IMR-90 (cell line): ENCODE measurements at regions not wholly inside any gene's neighbourhood (a gene's known extent, or its start where the extent isn't known, plus 50 kb on each side); places are given as distances from the start of the nearest gene placed in this dataset.

Experiments
- ATAC-seq: fragments of 200-7000 bp; cut with Tn5 transposase; 2 replicates; pipeline ENCODE4 v1.9.1; 2020; ENCODE audit warnings: low read depth, mild to moderate bottlenecking, moderate library complexity
- BruUV-seq: library from RNA; stranded (reverse); fragments of 400-500 nt; replicated peaks from 2 replicates; lab custom pipeline; 2021; lab: Mats Ljungman, UMichigan
- CTCF ChIA-PET: fragments of 300-600 bp; formaldehyde crosslinking; extraction: SDS; loops from one replicate; lab custom pipeline; 2021; ENCODE audit warnings: antibody characterized with exemption; lab: Yijun Ruan, JAX
- POLR2A ChIA-PET: fragments of 300-600 bp; sonication (Branson Sonifier 250); formaldehyde crosslinking; loops from one replicate; lab custom pipeline; 2022; ENCODE audit warnings: antibody characterized with exemption; ENCODE audit not compliant: unreplicated experiment; lab: Charles Lee
- DNase-seq: peaks from one replicate; pipeline ENCODE4 v3.0.0; 2013
- H2AFZ ChIP-seq: replicated peaks from 2 replicates; pipeline ENCODE3; 2013; ENCODE audit warnings: low read length, mild to moderate bottlenecking; ENCODE audit not compliant: poor library complexity
- H2AK5ac ChIP-seq: 2 replicates; pipeline ENCODE4 v1.6.1; 2013; ENCODE audit warnings: low read depth, low read length, inconsistent platforms
- H2AK9ac ChIP-seq: replicated peaks from 2 replicates; pipeline ENCODE3; 2013; ENCODE audit warnings: mild to moderate bottlenecking, low read depth, low read length, moderate library complexity; ENCODE audit not compliant: poor library complexity
- H2BK120ac ChIP-seq: 2 replicates; pipeline ENCODE4 v1.6.1; 2013; ENCODE audit warnings: low read depth, low read length, inconsistent platforms
- H2BK15ac ChIP-seq: 3 replicates; pipeline ENCODE4 v1.6.1; 2013; ENCODE audit warnings: low read depth, low read length, inconsistent platforms
- H2BK20ac ChIP-seq: 2 replicates; pipeline ENCODE4 v1.6.1; 2013; ENCODE audit warnings: low read depth, mild to moderate bottlenecking, inconsistent platforms, low read length, moderate library complexity
- H2BK5ac ChIP-seq: 2 replicates; pipeline ENCODE4 v1.6.1; 2013; ENCODE audit warnings: mild to moderate bottlenecking, low read depth, low read length, inconsistent platforms; ENCODE audit not compliant: poor library complexity, severe bottlenecking
- H3K14ac ChIP-seq: replicated peaks from 2 replicates; pipeline ENCODE4 v1.6.1; 2013; ENCODE audit warnings: low read depth, low read length, inconsistent platforms
- H3K18ac ChIP-seq: 2 replicates; pipeline ENCODE4 v1.6.1; 2013; ENCODE audit warnings: low read depth, low read length, control low read depth
- H3K23ac ChIP-seq: 2 replicates; pipeline ENCODE4 v1.6.1; 2013; ENCODE audit warnings: low read depth, low read length, inconsistent platforms
- H3K27ac ChIP-seq: 2 replicates; pipeline ENCODE4 v1.5.1; 2013; ENCODE audit warnings: mild to moderate bottlenecking, control low read depth, low read length; ENCODE audit not compliant: insufficient read depth
- H3K27me3 ChIP-seq: 2 replicates; pipeline ENCODE4 v1.6.1; 2013; ENCODE audit warnings: low read length; ENCODE audit not compliant: control insufficient read depth, insufficient read depth
- H3K36me3 ChIP-seq: 2 replicates; pipeline ENCODE4 v1.6.1; 2013; ENCODE audit warnings: low read length, mixed read lengths; ENCODE audit not compliant: control insufficient read depth, insufficient read depth
- H3K4ac ChIP-seq: 2 replicates; pipeline ENCODE4 v1.6.1; 2013; ENCODE audit warnings: low read depth, low read length, inconsistent platforms
- H3K4me1 ChIP-seq: 2 replicates; pipeline ENCODE4 v1.6.1; 2013; ENCODE audit warnings: low read length, mixed read lengths; ENCODE audit not compliant: control insufficient read depth, insufficient read depth
- H3K4me2 ChIP-seq: 2 replicates; pipeline ENCODE4 v1.6.1; 2013; ENCODE audit warnings: low read depth, mild to moderate bottlenecking, control low read depth, low read length, moderate library complexity
- H3K4me3 ChIP-seq: 2 replicates; pipeline ENCODE4 v1.5.1; 2013; ENCODE audit warnings: low read depth, mild to moderate bottlenecking, control low read depth, low read length, moderate library complexity; ENCODE audit not compliant: insufficient read depth
- H3K56ac ChIP-seq: 2 replicates; pipeline ENCODE4 v1.6.1; 2013; ENCODE audit warnings: low read length, inconsistent platforms; ENCODE audit not compliant: insufficient read depth; ENCODE audit errors: extremely low read depth
- H3K79me1 ChIP-seq, 2 experiments: 2 replicates each; pipeline ENCODE4 v1.6.1; 2013; ENCODE audit warnings: low read length in 2 of 2, inconsistent platforms in 1 of 2, low read depth in 1 of 2
- H3K9ac ChIP-seq: 2 replicates; pipeline ENCODE4 v1.6.1; 2013; ENCODE audit warnings: low read depth, low read length, control low read depth
- H3K9me1 ChIP-seq: 2 replicates; pipeline ENCODE4 v1.6.1; 2013; ENCODE audit warnings: low read length, inconsistent platforms; ENCODE audit not compliant: insufficient read depth
- H3K9me3 ChIP-seq: 2 replicates; pipeline ENCODE4 v1.6.1; 2013; ENCODE audit warnings: low read length; ENCODE audit not compliant: control insufficient read depth, insufficient read depth
- H4K20me1 ChIP-seq: 2 replicates; pipeline ENCODE4 v1.6.1; 2013; ENCODE audit warnings: low read length, inconsistent platforms; ENCODE audit not compliant: insufficient read depth
- H4K5ac ChIP-seq: 2 replicates; pipeline ENCODE4 v1.6.1; 2013; ENCODE audit warnings: mild to moderate bottlenecking, low read depth, low read length, control low read depth
- H4K8ac ChIP-seq, 2 experiments: 2 replicates each; pipeline ENCODE4 v1.6.1; 2013; ENCODE audit warnings: low read depth in 2 of 2, low read length in 2 of 2, control low read depth in 1 of 2, inconsistent platforms in 1 of 2
- H4K91ac ChIP-seq: 2 replicates; pipeline ENCODE4 v1.6.1; 2013; ENCODE audit warnings: low read depth, low read length, inconsistent platforms; ENCODE audit not compliant: insufficient read depth
- CHD1 ChIP-seq: IDR thresholded peaks from 2 replicates; pipeline ENCODE4 v1.6.1; 2012; ENCODE audit warnings: low read depth, low read length, improper control_type of control experiment
- FOS ChIP-seq: fragments of 150-350 bp; IDR thresholded peaks from 2 replicates; pipeline ENCODE4 v1.6.1; 2016; ENCODE audit warnings: low read depth, low read length
- MAZ ChIP-seq: IDR thresholded peaks from 2 replicates; pipeline ENCODE4 v1.6.1; 2012; ENCODE audit warnings: low read depth, mild to moderate bottlenecking, low read length, improper control_type of control experiment, moderate library complexity, borderline replicate concordance
- MXI1 ChIP-seq: IDR thresholded peaks from 2 replicates; pipeline ENCODE4 v1.6.1; 2012; ENCODE audit warnings: low read depth, mild to moderate bottlenecking, low read length, moderate library complexity, borderline replicate concordance
- RAD21 ChIP-seq: IDR thresholded peaks from 2 replicates; pipeline ENCODE4 v1.6.1; 2012; ENCODE audit warnings: low read length, improper control_type of control experiment
- RCOR1 ChIP-seq: IDR thresholded peaks from 2 replicates; pipeline ENCODE4 v1.6.1; 2012; ENCODE audit warnings: mild to moderate bottlenecking, low read length, improper control_type of control experiment; ENCODE audit not compliant: insufficient replicate concordance
- RFX5 ChIP-seq: IDR thresholded peaks from 2 replicates; pipeline ENCODE4 v1.8.0; 2012; ENCODE audit warnings: low read depth, mild to moderate bottlenecking, low read length, moderate library complexity
- WGBS, 2 experiments: methylation state at CpG; one replicate each; pipeline versions ENCODE4 v1.1.5 to v1.1.7; 2013; ENCODE audit warnings: missing lambda C conversion rate in 2 of 2; ENCODE audit not compliant: insufficient read length in 1 of 2; ENCODE audit errors: extremely low coverage in 2 of 2; 5-methylcytosine and 5-hydroxymethylcytosine counted together
- dilution Hi-C: fragments of 300-500 bp; cut with HindIII; formaldehyde crosslinking; loops from one replicate; pipeline ENCODE4 v1.14.3; 2018; ENCODE audit warnings: low sequenced_read_pairs; ENCODE audit not compliant: unreplicated experiment
- in situ Hi-C: fragments of 300-500 bp; cut with MboI; formaldehyde crosslinking; loops from 3 replicates; pipeline ENCODE4 v1.14.3; 2019; ENCODE audit warnings: low sequenced_read_pairs, inconsistent platforms, mixed read lengths
- intact Hi-C: fragments of 100-400 bp; cut with micrococcal nuclease; formaldehyde crosslinking; loops from 2 replicates; pipeline ENCODE4 v1.10.0; 2022

DNA sequence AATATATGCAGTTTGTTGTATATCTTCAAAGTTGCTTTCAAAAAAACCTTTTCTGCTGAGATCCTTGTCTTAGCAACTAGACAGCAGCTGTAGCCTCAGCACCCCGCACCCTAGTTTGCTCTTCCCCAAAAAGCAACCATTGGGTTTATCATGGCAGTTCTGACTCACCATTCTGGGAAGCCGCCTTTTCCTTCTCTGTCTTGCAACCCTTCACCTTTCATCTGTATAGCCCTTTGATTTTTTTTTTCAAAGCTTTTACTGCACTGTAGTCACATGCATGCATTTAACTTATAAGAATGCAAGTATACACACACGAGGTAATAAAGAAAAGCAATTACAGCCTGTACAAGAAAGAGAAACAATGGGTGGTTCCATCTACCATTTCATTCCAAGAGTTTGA, 65.1 kb upstream of the THBS1 start:
- TF ChIP-seq RAD21 (no peak), MAZ (no peak), CHD1 (no peak), MXI1 (no peak), RCOR1 (no peak), FOS (no peak), RFX5 (no peak)
- no peak overlapping the region for H3K4me3 ChIP-seq
- peaks cover 9% of the 10 kb centered on the region; the same call in 1 of the 2 replicates for H3K9me1 ChIP-seq
- no peak overlapping the region for H4K8ac ChIP-seq
- H3K9me3 ChIP-seq, result no peaks in the 10 kb centered on the region
- DNase-seq (no peak), ATAC-seq (no peak)
- H2BK120ac ChIP-seq, result no peak overlapping the region
- no peak overlapping the region for H3K18ac ChIP-seq
- no peak overlapping the region for H3K9ac ChIP-seq
- H3K4me1 ChIP-seq, result peaks cover 14% of the 10 kb centered on the region
- H2BK5ac ChIP-seq, result no peak overlapping the region
- no TSS peak for BruUV-seq
- no peak overlapping the region for H2BK15ac ChIP-seq
- POLR2A ChIA-PET, result no interaction called here
- CTCF ChIA-PET, result no interaction called here
- no peak overlapping the region for H2AK9ac ChIP-seq
- no peak overlapping the region for H2AK5ac ChIP-seq
- no peaks in the 10 kb centered on the region for H3K79me1 ChIP-seq
- H3K27ac ChIP-seq, result no peak overlapping the region
- H2AFZ ChIP-seq, result no peak overlapping the region
- H2BK20ac ChIP-seq, result no peak overlapping the region
- intact Hi-C loops (no loop called here), dilution Hi-C loops (no loop called here), in situ Hi-C loops (no loop called here)
- no peak overlapping the region for H3K56ac ChIP-seq
- no peak overlapping the region for H3K14ac ChIP-seq
- WGBS, 2 experiments, result 100% methylated on average over 1 of the region's 3 CpGs; no CpG with 5 or more reads in 1 of the 2 experiments
- no peaks in the 10 kb centered on the region; the same call in 1 of the 2 replicates for H3K27me3 ChIP-seq
- H4K5ac ChIP-seq, result no peak overlapping the region
- no peak overlapping the region for H3K4me2 ChIP-seq
- no peak overlapping the region for H4K91ac ChIP-seq
- no peaks in the 10 kb centered on the region for H3K36me3 ChIP-seq
- H4K20me1 ChIP-seq, result no peaks in the 10 kb centered on the region
- H3K4ac ChIP-seq, result no peak overlapping the region
- no peak overlapping the region for H3K23ac ChIP-seq
